Lung (tissue), 11 donors: ENCODE measurements at regions not wholly inside any gene's neighbourhood (a gene's known extent, or its start where the extent isn't known, plus 50 kb on each side); places are given as distances from the start of the nearest gene placed in this dataset.

Source experiments
- ATAC-seq: fragments of 200-7000 bp; cut with Tn5 transposase; one replicate; pipeline ENCODE4 v1.9.1; 2020; ENCODE audit warnings: moderate number of reproducible peaks; ENCODE audit not compliant: insufficient read depth, low FRiP score
- DNase-seq, 3 donors: peaks; one replicate each; pipeline ENCODE4 v3.0.0-alpha.2; 2013 to 2017
- H3K27ac ChIP-seq, 2 donors: one replicate each; pipeline ENCODE4 v1.5.1; 2013; ENCODE audit warnings: mild to moderate bottlenecking in 2 of 2, moderate library complexity in 2 of 2, control low read depth in 1 of 2, inconsistent platforms in 1 of 2, low read depth in 1 of 2, low read length in 1 of 2
- H3K27me3 ChIP-seq, 3 donors: one replicate each; pipeline ENCODE4 v1.5.1; 2013; ENCODE audit warnings: low read length in 2 of 3; ENCODE audit not compliant: control insufficient read depth in 3 of 3, insufficient read depth in 3 of 3
- H3K36me3 ChIP-seq, 4 donors: one replicate each; pipeline ENCODE4 v1.5.1; 2013; ENCODE audit warnings: low read length in 4 of 4, mild to moderate bottlenecking in 1 of 4, moderate library complexity in 1 of 4; ENCODE audit not compliant: control insufficient read depth in 4 of 4, insufficient read depth in 4 of 4
- H3K4me1 ChIP-seq, 5 donors: one replicate each; pipeline ENCODE4 v1.5.1; 2013; ENCODE audit warnings: low read length in 5 of 5, mild to moderate bottlenecking in 2 of 5, moderate library complexity in 1 of 5; ENCODE audit not compliant: control insufficient read depth in 5 of 5, insufficient read depth in 5 of 5
- H3K4me3 ChIP-seq: one replicate; pipeline ENCODE4 v1.5.1; 2013; ENCODE audit warnings: mild to moderate bottlenecking, control low read depth, moderate library complexity
- H3K9ac ChIP-seq, 2 donors: one replicate each; pipeline ENCODE4 v1.5.1; 2013; ENCODE audit warnings: low read length in 2 of 2, control low read depth in 1 of 2; ENCODE audit not compliant: insufficient read depth in 1 of 2
- H3K9me3 ChIP-seq, 4 donors: one replicate each; pipeline ENCODE4 v1.5.1; 2013; ENCODE audit warnings: low read length in 3 of 4, mild to moderate bottlenecking in 1 of 4, moderate library complexity in 1 of 4; ENCODE audit not compliant: control insufficient read depth in 4 of 4, insufficient read depth in 3 of 4
- CTCF ChIP-seq: IDR thresholded peaks from 2 replicates; pipeline ENCODE4 v1.5.1; 2012; ENCODE audit warnings: mild to moderate bottlenecking; ENCODE audit errors: control extremely low read depth, extremely low read depth
- WGBS, 2 donors: extraction: QIAGEN DNeasy Blood & Tissue Kit; methylation state at CpG; one replicate each; pipeline ENCODE4 v1.1.7; 2013; 5-methylcytosine and 5-hydroxymethylcytosine counted together
- donor health status: control.
- donor health status: control.
- donor health status: Bipolar disorder and iron deficiency.
- donor health status: healthy.
- donor health status: DM: yes; HTN: yes; CAD: no.

GRCh38 chr5:53323511-53323910 lies 156.9 kb upstream of the FST start:
- H3K27ac ChIP-seq: no peak overlapping the region
- no peak for ATAC-seq
- peaks cover 0 to 2% (median 0%) of the 10 kb centered on the region in 4 donors for H3K9me3 ChIP-seq
- H3K4me3 ChIP-seq: no peak overlapping the region
- no peaks in the 10 kb centered on the region for H3K27me3 ChIP-seq
- DNase-seq: no peak
- no peak for TF ChIP-seq CTCF
- no peaks in the 10 kb centered on the region for H3K36me3 ChIP-seq
- no peaks in the 10 kb centered on the region for H3K4me1 ChIP-seq
- WGBS, 2 donors: 94 to 95% methylated on average over 2 of the region's 2 CpGs
- H3K9ac ChIP-seq: no peak overlapping the region

GRCh38 chr5:53323943-53324642 lies 156.3 kb upstream of the FST start:
- DNase-seq: no peak
- Histone ChIP-seq H3K4me1 (no peaks in the 10 kb centered on the region), H3K27me3 (no peaks in the 10 kb centered on the region), H3K9ac (no peak overlapping the region), H3K9me3 (peaks cover 0 to 2% (median 0%) of the 10 kb centered on the region in 4 donors), H3K4me3 (no peak overlapping the region), H3K27ac (no peak overlapping the region), H3K36me3 (no peaks in the 10 kb centered on the region)
- TF ChIP-seq CTCF: no peak
- WGBS, 2 donors: 71 to 82% methylated on average over 1 of the region's 1 CpG
- ATAC-seq: no peak

GRCh38 chr5:53326424-53327153 lies 153.8 kb upstream of the FST start:
- Histone ChIP-seq H3K9me3 (peaks cover 0 to 2% (median 0%) of the 10 kb centered on the region in 4 donors), H3K4me1 (no peaks in the 10 kb centered on the region), H3K36me3 (no peaks in the 10 kb centered on the region), H3K27ac (no peak overlapping the region), H3K27me3 (no peaks in the 10 kb centered on the region), H3K4me3 (no peak overlapping the region), H3K9ac (no peak overlapping the region)
- 72 to 84% methylated on average over 7 of the region's 7 CpGs for WGBS, 2 donors
- ATAC-seq: no peak
- no peak for TF ChIP-seq CTCF
- no peak for DNase-seq
